ENCODE measurements at regions not wholly inside any gene's neighbourhood (a gene's known extent, or its start where the extent isn't known, plus 50 kb on each side); places are given as distances from the start of the nearest gene placed in this dataset.
"Not testable (repeated sequence)": the region's sequence is repeated elsewhere in the genome, so short reads cannot be mapped to it uniquely, and the experiment has no call there.

DNA sequence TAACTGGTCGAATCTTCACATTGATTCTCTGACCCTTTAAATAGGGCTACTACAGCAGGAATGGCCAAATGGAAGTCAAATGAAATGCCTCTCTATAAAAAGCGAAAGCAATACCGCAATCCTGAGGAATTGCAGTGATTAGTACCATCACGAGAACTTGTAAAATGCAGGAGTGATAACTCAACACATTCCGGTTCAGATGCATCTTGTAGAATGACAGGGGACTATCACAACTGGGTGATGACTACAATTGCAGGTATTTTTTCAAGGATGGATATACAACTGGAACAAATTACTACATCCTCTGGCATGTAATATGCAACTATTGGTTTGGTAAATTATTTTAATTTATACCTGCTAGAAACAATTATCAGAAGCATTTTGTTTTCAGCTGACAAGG lies 140.4 kb downstream of the PCDH20 start:
- H3K36me3 ChIP-seq: no peaks in the 10 kb centered on the region
- H3K27ac ChIP-seq: no peak overlapping the region
- no peaks in the 10 kb centered on the region for H3K27me3 ChIP-seq
- no peak for TF ChIP-seq EP300 (IDR thresholded peaks at IDR 0.05)
- TF ChIP-seq, protein P1, sequence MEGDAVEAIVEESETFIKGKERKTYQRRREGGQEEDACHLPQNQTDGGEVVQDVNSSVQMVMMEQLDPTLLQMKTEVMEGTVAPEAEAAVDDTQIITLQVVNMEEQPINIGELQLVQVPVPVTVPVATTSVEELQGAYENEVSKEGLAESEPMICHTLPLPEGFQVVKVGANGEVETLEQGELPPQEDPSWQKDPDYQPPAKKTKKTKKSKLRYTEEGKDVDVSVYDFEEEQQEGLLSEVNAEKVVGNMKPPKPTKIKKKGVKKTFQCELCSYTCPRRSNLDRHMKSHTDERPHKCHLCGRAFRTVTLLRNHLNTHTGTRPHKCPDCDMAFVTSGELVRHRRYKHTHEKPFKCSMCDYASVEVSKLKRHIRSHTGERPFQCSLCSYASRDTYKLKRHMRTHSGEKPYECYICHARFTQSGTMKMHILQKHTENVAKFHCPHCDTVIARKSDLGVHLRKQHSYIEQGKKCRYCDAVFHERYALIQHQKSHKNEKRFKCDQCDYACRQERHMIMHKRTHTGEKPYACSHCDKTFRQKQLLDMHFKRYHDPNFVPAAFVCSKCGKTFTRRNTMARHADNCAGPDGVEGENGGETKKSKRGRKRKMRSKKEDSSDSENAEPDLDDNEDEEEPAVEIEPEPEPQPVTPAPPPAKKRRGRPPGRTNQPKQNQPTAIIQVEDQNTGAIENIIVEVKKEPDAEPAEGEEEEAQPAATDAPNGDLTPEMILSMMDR (IDR thresholded peaks at IDR 0.05): no peak
- no peak for TF ChIP-seq POLR2AphosphoS5 (IDR thresholded peaks at IDR 0.05)
- TF ChIP-seq POLR2A (IDR thresholded peaks at IDR 0.05): no peak
- intact Hi-C loops (cut with DNase I): no loop called here
- H3K4me1 ChIP-seq: no peaks in the 10 kb centered on the region
- H3K9me3 ChIP-seq: no peaks in the 10 kb centered on the region
- WGBS, 2 donors: 84 to 88% methylated on average over 5 of the region's 5 CpGs
- no peak overlapping the region for H3K4me3 ChIP-seq
- no peak for DNase-seq

DNA sequence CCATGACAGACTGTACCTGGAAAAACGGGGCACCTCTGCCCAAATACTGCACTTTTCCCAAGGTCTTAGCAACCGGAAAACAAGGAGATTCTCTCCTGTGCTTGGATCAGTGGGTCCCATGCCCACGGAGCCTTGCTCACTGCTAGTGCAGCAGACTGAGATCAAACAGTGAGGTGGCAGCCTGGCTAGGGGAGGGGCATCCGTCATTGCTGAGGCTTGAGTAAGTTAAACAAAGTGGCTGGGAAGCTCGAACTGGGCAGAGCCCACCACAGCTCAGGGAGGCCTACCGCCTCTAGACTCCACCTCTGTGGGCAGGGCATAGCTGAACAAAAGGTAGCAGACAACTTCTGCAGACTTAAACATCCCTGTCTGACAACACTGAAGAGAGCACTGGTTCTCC lies 148.8 kb downstream of the PCDH20 start:
- H3K9me3 ChIP-seq; H3K4me3 ChIP-seq; H3K4me1 ChIP-seq; H3K36me3 ChIP-seq; intact Hi-C loops (cut with DNase I); H3K27me3 ChIP-seq; DNase-seq; H3K27ac ChIP-seq: not testable (repeated sequence)
- 71 to 87% methylated on average over 6 of the region's 6 CpGs for whole genome bisulfite sequencing, 2 donors

DNA sequence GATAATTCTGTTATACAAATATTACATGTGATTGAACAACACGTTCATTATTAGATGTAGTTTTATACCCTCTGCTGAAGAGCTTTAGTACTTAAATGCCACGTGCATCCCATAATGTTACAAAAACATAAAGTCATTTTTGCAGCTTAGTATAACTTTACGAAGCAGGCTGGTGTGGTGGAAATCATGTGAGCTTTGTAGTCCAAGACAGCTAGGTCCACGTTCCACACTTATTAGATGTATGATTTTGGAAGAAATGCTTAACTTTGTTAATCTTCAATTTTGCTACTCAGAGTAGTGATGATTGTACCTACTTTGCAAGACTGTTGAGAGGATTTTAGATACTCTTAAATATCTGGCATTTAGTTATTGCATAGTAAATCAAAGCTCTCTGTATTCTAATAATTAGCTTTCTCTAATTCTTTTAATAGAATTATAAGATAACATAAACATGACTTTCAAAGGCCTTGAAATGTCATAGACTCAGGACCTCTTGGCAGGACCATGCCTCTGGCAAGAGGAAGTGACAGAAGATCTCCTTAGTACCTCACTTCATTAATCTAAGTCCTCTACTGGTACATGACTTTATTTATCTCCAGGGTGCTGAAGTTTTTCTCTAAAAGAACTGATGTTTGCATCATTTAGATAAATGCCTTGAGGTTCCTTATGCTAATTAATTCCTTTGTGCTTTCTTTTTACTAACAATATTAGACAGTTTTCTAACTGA lies 153.7 kb downstream of the PCDH20 start:
- no peak overlapping the region for H3K27ac ChIP-seq
- no peaks in the 10 kb centered on the region for H3K36me3 ChIP-seq
- H3K9me3 ChIP-seq: no peaks in the 10 kb centered on the region
- 60 to 81% methylated on average over 4 of the region's 4 CpGs for WGBS, 2 donors
- TF ChIP-seq, protein P1 (IDR thresholded peaks at IDR 0.05): no peak
- no peak for TF ChIP-seq POLR2AphosphoS5 (IDR thresholded peaks at IDR 0.05)
- no peak for TF ChIP-seq POLR2A (IDR thresholded peaks at IDR 0.05)
- TF ChIP-seq EP300 (IDR thresholded peaks at IDR 0.05): no peak
- H3K4me1 ChIP-seq: no peaks in the 10 kb centered on the region
- H3K4me3 ChIP-seq: no peak overlapping the region
- no peaks in the 10 kb centered on the region for H3K27me3 ChIP-seq
- no peak for DNase-seq
- intact Hi-C loops (cut with DNase I): no loop called here

DNA sequence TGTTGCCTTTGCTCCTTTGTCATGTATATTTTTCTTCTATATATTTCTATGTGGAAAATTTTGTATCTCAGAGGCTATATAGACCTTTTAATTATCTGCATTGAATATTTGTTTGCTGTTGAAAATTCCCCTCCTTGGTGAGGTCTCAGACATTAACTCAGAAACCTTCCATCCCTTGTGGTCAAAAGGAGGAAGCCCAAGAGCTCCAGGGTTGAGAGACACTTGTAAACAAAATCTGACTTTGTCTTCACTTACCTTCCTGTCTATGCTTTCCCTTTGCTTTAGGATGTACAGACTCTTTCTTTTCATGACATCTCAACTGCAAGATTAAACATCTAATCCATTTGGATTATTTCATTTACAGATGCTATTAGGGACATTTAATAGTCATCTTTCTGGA lies 157.5 kb downstream of the PCDH20 start:
- DNase-seq: no peak
- H3K9me3 ChIP-seq: no peaks in the 10 kb centered on the region
- H3K4me3 ChIP-seq: no peak overlapping the region
- no peaks in the 10 kb centered on the region for H3K4me1 ChIP-seq
- TF ChIP-seq POLR2AphosphoS5 (IDR thresholded peaks at IDR 0.05) (no peak), EP300 (IDR thresholded peaks at IDR 0.05) (no peak)
- no peak overlapping the region for H3K27ac ChIP-seq
- H3K36me3 ChIP-seq: no peaks in the 10 kb centered on the region
- no peaks in the 10 kb centered on the region for H3K27me3 ChIP-seq
- intact Hi-C loops (cut with DNase I): no loop called here

DNA sequence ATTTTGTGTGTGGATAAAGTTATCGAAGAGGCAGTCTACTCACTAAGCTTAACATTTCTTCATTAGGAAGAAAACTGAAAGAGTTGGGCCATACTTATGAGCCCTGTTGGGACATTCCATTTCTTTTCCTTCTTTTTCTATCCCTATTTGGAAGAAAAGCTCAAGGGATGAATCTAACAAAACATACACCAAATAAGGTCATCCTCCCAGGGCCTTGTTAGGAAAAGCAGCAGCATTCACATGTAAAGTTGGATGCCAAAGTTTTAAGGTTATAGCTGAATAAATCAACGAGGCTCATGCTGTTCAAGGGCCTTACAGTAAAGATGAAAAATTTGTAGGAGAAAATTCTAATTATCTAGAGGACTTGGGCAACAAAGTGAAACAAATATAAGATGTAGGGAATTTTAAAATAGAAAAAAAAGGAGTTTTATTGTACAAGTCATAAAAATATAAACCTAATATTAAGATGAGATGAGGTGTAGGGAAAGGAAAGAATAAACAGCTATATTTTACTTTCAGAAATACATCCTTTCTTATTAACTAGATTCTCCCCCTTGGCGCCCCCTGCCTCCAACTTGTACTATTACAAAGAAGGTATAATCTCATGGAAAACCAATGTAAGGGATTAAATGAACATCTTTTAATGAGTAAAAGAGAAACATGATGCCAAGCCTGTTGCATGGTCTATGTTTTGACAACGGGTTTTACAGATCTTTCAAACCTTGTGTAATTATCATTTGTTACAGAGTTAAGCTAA lies 160.4 kb downstream of the PCDH20 start:
- no peak for TF ChIP-seq POLR2AphosphoS5 (IDR thresholded peaks at IDR 0.05)
- TF ChIP-seq, protein P1 (IDR thresholded peaks at IDR 0.05): no peak
- no peak for TF ChIP-seq EP300 (IDR thresholded peaks at IDR 0.05)
- TF ChIP-seq POLR2A (IDR thresholded peaks at IDR 0.05): no peak
- no peaks in the 10 kb centered on the region for H3K9me3 ChIP-seq
- WGBS, 2 donors: 48 to 66% methylated on average over 4 of the region's 4 CpGs
- no peaks in the 10 kb centered on the region for H3K36me3 ChIP-seq
- intact Hi-C loops (cut with DNase I): no loop called here
- H3K4me1 ChIP-seq: no peaks in the 10 kb centered on the region
- no peaks in the 10 kb centered on the region for H3K27me3 ChIP-seq
- DNase-seq: no peak
- no peak overlapping the region for H3K4me3 ChIP-seq
- H3K27ac ChIP-seq: no peak overlapping the region
